ENCODE measurements at regions not wholly inside any gene's neighbourhood (a gene's known extent, or its start where the extent isn't known, plus 50 kb on each side); places are given as distances from the start of the nearest gene placed in this dataset.
A peak's percentile ranks its signal among the peaks of the same experiment; 100 is the strongest.
"Not testable (repeated sequence)": the region's sequence is repeated elsewhere in the genome, so short reads cannot be mapped to it uniquely, and the experiment has no call there.

GRCh38 chr20:55058938-55059337, 583.5 kb downstream of the DOK5 start:
- DNase-seq (ENCODE audit: low read depth) = no peak

- DNase-seq (ENCODE audit: low read depth) = no peak
Measured at GRCh38 chr20:55057779-55058415, 582.5 kb downstream of the DOK5 start.

GRCh38 chr20:55054453-55054852, 579.1 kb downstream of the DOK5 start:
- no peak for DNase-seq (ENCODE audit: low read depth)

- DNase-seq (ENCODE audit: low read depth) = no peak
Measured at GRCh38 chr20:55053389-55053788, 578.0 kb downstream of the DOK5 start.

GRCh38 chr20:55052459-55052858, 577.1 kb downstream of the DOK5 start:
- DNase-seq (ENCODE audit: low read depth) = no peak

- DNase-seq (ENCODE audit: low read depth) = no peak
Measured at GRCh38 chr20:55038684-55039083, 563.3 kb downstream of the DOK5 start.

GRCh38 chr20:55031971-55032370, 556.6 kb downstream of the DOK5 start:
- DNase-seq (ENCODE audit: low read depth) = no peak

- DNase-seq (ENCODE audit: low read depth) = no peak
Measured at GRCh38 chr20:55014766-55015165, 539.4 kb downstream of the DOK5 start.

GRCh38 chr20:55010761-55011160, 535.4 kb downstream of the DOK5 start:
- no peak for DNase-seq (ENCODE audit: low read depth)

- no peak for DNase-seq (ENCODE audit: low read depth)
Measured at GRCh38 chr20:55009066-55009465, 533.7 kb downstream of the DOK5 start.

GRCh38 chr20:55004044-55004443, 528.7 kb downstream of the DOK5 start:
- DNase-seq (ENCODE audit: low read depth) = no peak

- DNase-seq (ENCODE audit: low read depth) = no peak
Measured at GRCh38 chr20:54995553-54995952, 520.2 kb downstream of the DOK5 start.

- DNase-seq (ENCODE audit: low read depth) = no peak
Measured at GRCh38 chr20:54995011-54995410, 519.6 kb downstream of the DOK5 start.

- no peak for DNase-seq (ENCODE audit: low read depth)
Measured at GRCh38 chr20:54985091-54985490, 509.7 kb downstream of the DOK5 start.

- no peak for DNase-seq (ENCODE audit: low read depth)
Measured at GRCh38 chr20:54984104-54984448, 508.7 kb downstream of the DOK5 start.

- not testable (repeated sequence) for DNase-seq (ENCODE audit: low read depth)
Measured at GRCh38 chr20:54983394-54984103, 508.2 kb downstream of the DOK5 start.

- DNase-seq (ENCODE audit: low read depth) = no peak
Measured at GRCh38 chr20:54981175-54981574, 505.8 kb downstream of the DOK5 start.

GRCh38 chr20:54980103-54980960, 504.9 kb downstream of the DOK5 start:
- peak; percentile 0 for DNase-seq (ENCODE audit: low read depth)

GRCh38 chr20:54950304-54950703, 474.9 kb downstream of the DOK5 start:
- DNase-seq (ENCODE audit: low read depth) = no peak

- DNase-seq (ENCODE audit: low read depth) = no peak
Measured at GRCh38 chr20:54941666-54942065, 466.3 kb downstream of the DOK5 start.

GRCh38 chr20:54940522-54940921, 465.1 kb downstream of the DOK5 start:
- DNase-seq (ENCODE audit: low read depth) = no peak

GRCh38 chr20:54938707-54939106, 463.3 kb downstream of the DOK5 start:
- no peak for DNase-seq (ENCODE audit: low read depth)

All from ELR (cell line).